ENCODE measurements at regions not wholly inside any gene's neighbourhood (a gene's known extent, or its start where the extent isn't known, plus 50 kb on each side); places are given as distances from the start of the nearest gene placed in this dataset.

DNA sequence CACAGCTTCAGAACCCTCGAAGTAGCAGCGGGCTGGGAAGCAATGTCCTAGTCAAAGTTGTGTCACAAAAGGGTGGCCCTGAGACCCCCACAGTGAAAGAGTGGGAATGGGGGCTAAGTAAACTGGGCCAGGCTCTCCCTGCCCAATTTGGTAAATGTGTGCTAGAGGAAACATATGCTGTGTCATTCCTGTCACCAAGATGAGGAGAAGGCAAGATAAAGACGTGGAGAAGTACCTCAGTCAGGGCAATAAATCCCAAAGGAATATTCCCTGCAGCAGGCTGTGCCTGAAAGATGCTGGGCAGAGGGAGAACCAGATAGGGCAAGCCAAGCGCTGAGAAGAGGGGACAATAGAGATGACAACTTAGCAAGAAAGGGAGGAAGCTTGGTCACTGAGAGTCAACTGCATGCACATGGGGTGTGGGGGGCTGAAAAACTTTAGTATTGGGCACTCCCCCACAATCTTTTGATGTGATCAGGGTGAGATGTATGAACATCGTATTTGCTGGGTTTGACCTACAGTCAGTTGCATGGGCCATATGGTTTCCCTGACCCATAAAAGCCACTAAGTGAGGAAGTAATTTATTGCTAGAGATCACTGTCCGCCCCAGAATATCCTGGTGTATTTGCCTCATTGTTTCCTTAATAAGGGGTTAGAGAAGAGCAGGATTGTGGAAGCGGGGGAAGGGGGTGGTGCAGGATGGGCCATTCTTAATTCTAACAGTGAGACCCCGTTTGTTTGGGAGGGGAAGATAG, 49.9 kb upstream of the CXCR4 start:
- no peaks in the 10 kb centered on the region for H3K36me3 ChIP-seq (ENCODE audit: insufficient read depth, low read length)
- no peaks in the 10 kb centered on the region for H3F3A ChIP-seq (ENCODE audit: insufficient read depth, low read length)
- H3K27ac ChIP-seq (ENCODE audit: low read depth, low read length, poor library complexity, severe bottlenecking) = no peak overlapping the region
- H3K9ac ChIP-seq (ENCODE audit: low read length) = no peak overlapping the region
- no peaks in the 10 kb centered on the region for H3K9me3 ChIP-seq (ENCODE audit: low read length)
- no peaks in the 10 kb centered on the region for H3K9me2 ChIP-seq (ENCODE audit: low read depth, low read length)
- no peaks in the 10 kb centered on the region for H4K20me1 ChIP-seq (ENCODE audit: insufficient read depth, low read length)
- H3K27me3 ChIP-seq (ENCODE audit: insufficient read depth, low read length) = no peaks in the 10 kb centered on the region
- no peak for TF ChIP-seq EZH2 (IDR thresholded peaks at IDR 0.05; ENCODE audit: borderline replicate concordance, low read length)
- TF ChIP-seq, protein P1, sequence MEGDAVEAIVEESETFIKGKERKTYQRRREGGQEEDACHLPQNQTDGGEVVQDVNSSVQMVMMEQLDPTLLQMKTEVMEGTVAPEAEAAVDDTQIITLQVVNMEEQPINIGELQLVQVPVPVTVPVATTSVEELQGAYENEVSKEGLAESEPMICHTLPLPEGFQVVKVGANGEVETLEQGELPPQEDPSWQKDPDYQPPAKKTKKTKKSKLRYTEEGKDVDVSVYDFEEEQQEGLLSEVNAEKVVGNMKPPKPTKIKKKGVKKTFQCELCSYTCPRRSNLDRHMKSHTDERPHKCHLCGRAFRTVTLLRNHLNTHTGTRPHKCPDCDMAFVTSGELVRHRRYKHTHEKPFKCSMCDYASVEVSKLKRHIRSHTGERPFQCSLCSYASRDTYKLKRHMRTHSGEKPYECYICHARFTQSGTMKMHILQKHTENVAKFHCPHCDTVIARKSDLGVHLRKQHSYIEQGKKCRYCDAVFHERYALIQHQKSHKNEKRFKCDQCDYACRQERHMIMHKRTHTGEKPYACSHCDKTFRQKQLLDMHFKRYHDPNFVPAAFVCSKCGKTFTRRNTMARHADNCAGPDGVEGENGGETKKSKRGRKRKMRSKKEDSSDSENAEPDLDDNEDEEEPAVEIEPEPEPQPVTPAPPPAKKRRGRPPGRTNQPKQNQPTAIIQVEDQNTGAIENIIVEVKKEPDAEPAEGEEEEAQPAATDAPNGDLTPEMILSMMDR (IDR thresholded peaks at IDR 0.05; ENCODE audit: low read length) = no peak
- no peak overlapping the region for H3K4me3 ChIP-seq (ENCODE audit: low read depth, low read length, poor library complexity, severe bottlenecking)
- H3K4me2 ChIP-seq (ENCODE audit: low read length) = no peak overlapping the region
- no peaks in the 10 kb centered on the region for H3K79me2 ChIP-seq (ENCODE audit: insufficient read depth, low read length)
- peaks cover 44% of the 10 kb centered on the region for H3K4me1 ChIP-seq (ENCODE audit: insufficient read depth, low read length, severe bottlenecking)
- H2AFZ ChIP-seq (ENCODE audit: low read length) = 0 out of 2 replicates have a peak overlapping the region, but pooled peaks have one; percentile 53
